GM12878 (cell line): ENCODE measurements at regions not wholly inside any gene's neighbourhood (a gene's known extent, or its start where the extent isn't known, plus 50 kb on each side); places are given as distances from the start of the nearest gene placed in this dataset.

Experiments
- EZH2 ChIP-seq: IDR thresholded peaks from 2 replicates; pipeline ENCODE4 v1.6.1; 2012; ENCODE audit warnings: low read depth, mild to moderate bottlenecking, control low read depth, inconsistent platforms, low read length, borderline replicate concordance; ENCODE audit not compliant: control insufficient read depth
- HCFC1 ChIP-seq: fragments of 150-350 bp; IDR thresholded peaks from 2 replicates; pipeline ENCODE4 v1.6.1; 2014; ENCODE audit warnings: low read length
- NRF1 ChIP-seq: conservative IDR thresholded peaks from 2 replicates; pipeline ENCODE4 v1.6.1; 2011; ENCODE audit warnings: mild to moderate bottlenecking, low read depth, low read length, improper control_type of control experiment
- SREBF2 ChIP-seq: IDR thresholded peaks from 2 replicates; pipeline ENCODE4 v1.6.1; 2012; ENCODE audit warnings: mild to moderate bottlenecking, low read length
- TF ChIP-seq, protein P1 (sequence below): IDR thresholded peaks from 2 replicates; pipeline ENCODE4 v1.6.1; 2011; ENCODE audit warnings: borderline replicate concordance, low read depth, mild to moderate bottlenecking, moderate library complexity, low read length; ENCODE audit not compliant: insufficient read depth, poor library complexity, severe bottlenecking
- TF ChIP-seq, protein P2 (sequence below), 3 experiments: IDR thresholded peaks in 2 of 3; conservative IDR thresholded peaks in 1 of 3; 2 replicates each; pipeline ENCODE4 v1.5.1; 2011; ENCODE audit warnings: low read depth in 3 of 3, low read length in 3 of 3, mild to moderate bottlenecking in 3 of 3, control low read depth in 2 of 3, moderate library complexity in 2 of 3, inconsistent platforms in 1 of 3, mixed read lengths in 1 of 3; ENCODE audit not compliant: control insufficient read depth in 2 of 3, insufficient read depth in 1 of 3; ENCODE audit errors: extremely low read depth in 1 of 3
- TF ChIP-seq, protein P3 (sequence below): IDR thresholded peaks from 2 replicates; pipeline ENCODE4 v1.6.1; 2012; ENCODE audit warnings: mild to moderate bottlenecking, low read depth, low read length

DNA sequence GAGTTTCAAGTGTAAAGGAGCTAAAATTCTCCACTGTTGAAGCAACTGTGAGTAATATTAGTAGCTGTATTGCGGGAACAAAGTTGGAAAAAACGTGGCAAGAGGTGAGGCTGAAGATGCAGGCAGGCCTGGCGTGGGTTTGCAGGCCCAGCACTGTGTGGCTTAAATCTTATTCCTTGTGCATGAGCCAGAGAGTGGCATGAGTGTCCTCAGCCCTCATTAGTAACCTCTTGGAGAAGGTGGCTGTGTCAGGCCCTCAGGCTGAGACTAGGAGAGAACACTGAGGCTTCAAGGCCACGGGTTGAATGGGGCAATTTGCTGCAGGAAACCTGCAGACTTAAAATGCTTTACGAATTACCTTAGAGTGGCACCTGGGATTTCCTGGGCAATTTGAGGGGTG is 372.7 kb upstream of the CITED2 start:
- TF ChIP-seq EZH2 (no peak), HCFC1 (no peak), SREBF2 (no peak), NRF1 (no peak)
- TF ChIP-seq, protein P1, sequence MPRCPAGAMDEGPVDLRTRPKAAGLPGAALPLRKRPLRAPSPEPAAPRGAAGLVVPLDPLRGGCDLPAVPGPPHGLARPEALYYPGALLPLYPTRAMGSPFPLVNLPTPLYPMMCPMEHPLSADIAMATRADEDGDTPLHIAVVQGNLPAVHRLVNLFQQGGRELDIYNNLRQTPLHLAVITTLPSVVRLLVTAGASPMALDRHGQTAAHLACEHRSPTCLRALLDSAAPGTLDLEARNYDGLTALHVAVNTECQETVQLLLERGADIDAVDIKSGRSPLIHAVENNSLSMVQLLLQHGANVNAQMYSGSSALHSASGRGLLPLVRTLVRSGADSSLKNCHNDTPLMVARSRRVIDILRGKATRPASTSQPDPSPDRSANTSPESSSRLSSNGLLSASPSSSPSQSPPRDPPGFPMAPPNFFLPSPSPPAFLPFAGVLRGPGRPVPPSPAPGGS = no peak
- TF ChIP-seq, protein P2, sequence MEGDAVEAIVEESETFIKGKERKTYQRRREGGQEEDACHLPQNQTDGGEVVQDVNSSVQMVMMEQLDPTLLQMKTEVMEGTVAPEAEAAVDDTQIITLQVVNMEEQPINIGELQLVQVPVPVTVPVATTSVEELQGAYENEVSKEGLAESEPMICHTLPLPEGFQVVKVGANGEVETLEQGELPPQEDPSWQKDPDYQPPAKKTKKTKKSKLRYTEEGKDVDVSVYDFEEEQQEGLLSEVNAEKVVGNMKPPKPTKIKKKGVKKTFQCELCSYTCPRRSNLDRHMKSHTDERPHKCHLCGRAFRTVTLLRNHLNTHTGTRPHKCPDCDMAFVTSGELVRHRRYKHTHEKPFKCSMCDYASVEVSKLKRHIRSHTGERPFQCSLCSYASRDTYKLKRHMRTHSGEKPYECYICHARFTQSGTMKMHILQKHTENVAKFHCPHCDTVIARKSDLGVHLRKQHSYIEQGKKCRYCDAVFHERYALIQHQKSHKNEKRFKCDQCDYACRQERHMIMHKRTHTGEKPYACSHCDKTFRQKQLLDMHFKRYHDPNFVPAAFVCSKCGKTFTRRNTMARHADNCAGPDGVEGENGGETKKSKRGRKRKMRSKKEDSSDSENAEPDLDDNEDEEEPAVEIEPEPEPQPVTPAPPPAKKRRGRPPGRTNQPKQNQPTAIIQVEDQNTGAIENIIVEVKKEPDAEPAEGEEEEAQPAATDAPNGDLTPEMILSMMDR (IDR thresholded peaks at IDR 0.05 in 2 of 3, conservative IDR thresholded peaks at IDR 0.05 in 1 of 3; ENCODE audit: control insufficient read depth in 2 of 3, extremely low read depth in 1 of 3, insufficient read depth in 1 of 3, low read depth in 3 of 3, low read length in 3 of 3) = no peak
- TF ChIP-seq, protein P3, sequence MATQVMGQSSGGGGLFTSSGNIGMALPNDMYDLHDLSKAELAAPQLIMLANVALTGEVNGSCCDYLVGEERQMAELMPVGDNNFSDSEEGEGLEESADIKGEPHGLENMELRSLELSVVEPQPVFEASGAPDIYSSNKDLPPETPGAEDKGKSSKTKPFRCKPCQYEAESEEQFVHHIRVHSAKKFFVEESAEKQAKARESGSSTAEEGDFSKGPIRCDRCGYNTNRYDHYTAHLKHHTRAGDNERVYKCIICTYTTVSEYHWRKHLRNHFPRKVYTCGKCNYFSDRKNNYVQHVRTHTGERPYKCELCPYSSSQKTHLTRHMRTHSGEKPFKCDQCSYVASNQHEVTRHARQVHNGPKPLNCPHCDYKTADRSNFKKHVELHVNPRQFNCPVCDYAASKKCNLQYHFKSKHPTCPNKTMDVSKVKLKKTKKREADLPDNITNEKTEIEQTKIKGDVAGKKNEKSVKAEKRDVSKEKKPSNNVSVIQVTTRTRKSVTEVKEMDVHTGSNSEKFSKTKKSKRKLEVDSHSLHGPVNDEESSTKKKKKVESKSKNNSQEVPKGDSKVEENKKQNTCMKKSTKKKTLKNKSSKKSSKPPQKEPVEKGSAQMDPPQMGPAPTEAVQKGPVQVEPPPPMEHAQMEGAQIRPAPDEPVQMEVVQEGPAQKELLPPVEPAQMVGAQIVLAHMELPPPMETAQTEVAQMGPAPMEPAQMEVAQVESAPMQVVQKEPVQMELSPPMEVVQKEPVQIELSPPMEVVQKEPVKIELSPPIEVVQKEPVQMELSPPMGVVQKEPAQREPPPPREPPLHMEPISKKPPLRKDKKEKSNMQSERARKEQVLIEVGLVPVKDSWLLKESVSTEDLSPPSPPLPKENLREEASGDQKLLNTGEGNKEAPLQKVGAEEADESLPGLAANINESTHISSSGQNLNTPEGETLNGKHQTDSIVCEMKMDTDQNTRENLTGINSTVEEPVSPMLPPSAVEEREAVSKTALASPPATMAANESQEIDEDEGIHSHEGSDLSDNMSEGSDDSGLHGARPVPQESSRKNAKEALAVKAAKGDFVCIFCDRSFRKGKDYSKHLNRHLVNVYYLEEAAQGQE = no peak
